AML-193 (cell line): ENCODE measurements at regions not wholly inside any gene's neighbourhood (a gene's known extent, or its start where the extent isn't known, plus 50 kb on each side); places are given as distances from the start of the nearest gene placed in this dataset.

Source experiments
- DNase-seq, 2 experiments: peaks; one replicate each; lab custom pipeline; 2025; lab: John Stamatoyannopoulos, UW

DNA sequence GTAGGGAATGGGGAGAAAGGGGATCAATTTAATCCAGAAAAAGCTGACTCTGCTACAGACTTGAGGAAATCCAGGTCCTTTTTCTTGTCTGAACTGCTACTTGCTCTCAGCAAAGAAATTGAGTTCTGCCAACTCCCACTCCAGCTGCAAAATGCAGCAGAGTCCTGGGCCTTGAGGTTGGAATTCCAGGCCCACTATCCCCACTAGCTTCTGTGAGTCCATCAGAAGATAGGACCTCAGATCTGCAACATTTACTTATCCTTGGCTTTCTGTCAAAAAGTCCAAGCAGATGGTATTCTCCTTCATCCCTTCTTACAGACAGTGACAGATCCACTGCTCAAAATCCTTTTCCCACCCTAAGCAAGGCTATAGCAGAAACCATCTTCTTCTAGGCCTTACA, 219.2 kb downstream of the ARHGAP12 start:
- no peak for DNase-seq

DNA sequence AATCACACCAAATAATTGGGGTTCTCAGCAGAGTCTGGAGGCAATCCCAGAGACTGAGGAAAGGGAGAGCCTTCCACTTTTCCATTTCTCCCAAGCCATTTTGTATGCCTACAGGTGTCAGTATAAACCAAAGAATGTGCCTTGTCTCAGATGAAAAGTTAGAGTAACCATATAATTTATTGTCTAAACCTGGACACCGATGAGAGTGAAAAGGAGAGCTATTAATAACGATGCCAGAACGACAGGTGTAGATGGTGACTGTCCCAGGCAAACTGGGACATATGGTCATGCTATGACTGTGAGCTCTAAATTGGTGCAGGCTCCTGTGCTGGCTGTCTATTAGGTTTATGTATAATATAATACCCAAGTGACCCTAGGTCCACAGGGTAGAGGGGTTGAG, 219.6 kb downstream of the ARHGAP12 start:
- DNase-seq: no peak

DNA sequence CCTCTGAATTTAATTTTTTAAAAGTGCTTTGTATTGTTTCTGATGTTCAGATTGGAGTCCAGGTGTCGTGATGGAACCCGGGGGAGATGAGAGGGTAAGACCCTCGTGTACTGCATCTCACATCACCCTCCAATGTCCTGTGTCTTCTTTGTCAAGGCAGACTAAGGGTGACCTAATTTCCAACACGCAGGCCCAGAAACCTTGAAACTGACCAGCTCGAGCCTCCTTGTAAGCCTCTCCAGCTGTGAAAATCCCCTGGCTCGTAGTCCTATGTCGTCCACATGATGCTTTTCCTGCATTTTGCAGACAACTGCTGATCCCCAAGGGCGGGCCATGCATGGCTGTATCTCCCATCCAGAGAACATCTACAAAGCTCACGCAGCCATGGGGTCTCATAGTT, 220.2 kb downstream of the ARHGAP12 start:
- no peak for DNase-seq

DNA sequence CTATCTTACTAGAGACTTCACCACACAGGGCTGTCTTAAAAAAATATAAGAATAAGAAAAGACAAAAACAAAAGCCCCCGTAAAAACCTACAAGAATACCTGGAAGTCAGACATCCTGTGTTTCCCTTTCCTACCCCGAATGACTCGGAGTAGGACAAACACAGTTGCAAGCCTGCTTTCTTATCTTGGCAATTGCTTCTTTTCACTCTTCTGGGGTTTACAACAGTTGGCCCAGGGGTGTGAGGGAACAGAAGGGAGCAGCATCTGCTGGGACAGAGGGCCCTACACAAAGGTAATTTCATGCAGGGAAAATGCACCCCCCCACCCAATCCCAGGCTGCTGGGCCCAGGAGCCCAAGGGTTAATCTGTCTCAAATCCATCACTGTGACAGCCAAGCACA, 220.6 kb downstream of the ARHGAP12 start:
- DNase-seq: no peak

GRCh38 chr10:31707093-31708039, 221.3 kb downstream of the ARHGAP12 start:
- DNase-seq: peak; percentile 83 to 88

- DNase-seq: no peak
Observed at GRCh38 chr10:31706464-31707092, 222.1 kb downstream of the ARHGAP12 start.

DNA sequence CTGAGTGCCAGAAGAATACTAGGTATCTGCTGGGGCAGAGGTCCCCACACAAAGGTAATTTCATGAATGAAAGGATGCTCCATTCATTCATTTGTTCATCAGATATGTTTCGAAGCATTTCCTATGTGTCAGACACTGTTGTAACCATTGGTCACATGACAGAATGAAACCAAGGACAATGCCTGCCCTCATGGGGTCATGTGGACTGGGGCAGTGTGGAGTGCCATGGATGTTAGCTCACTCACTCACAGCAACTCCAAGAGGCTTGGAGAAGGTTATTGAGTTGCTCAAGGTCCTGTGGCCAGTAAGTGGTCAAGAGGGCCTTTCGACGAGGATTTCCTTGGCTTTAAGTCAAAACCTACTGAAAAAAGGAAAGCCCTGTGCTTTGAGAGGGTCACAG, 223.5 kb downstream of the ARHGAP12 start:
- no peak for DNase-seq

- DNase-seq: no peak
Observed at GRCh38 chr10:31704195-31704594, 224.4 kb downstream of the ARHGAP12 start.

GRCh38 chr10:31702954-31703353, 225.7 kb downstream of the ARHGAP12 start:
- DNase-seq: no peak

GRCh38 chr10:31702005-31702404, 226.6 kb downstream of the ARHGAP12 start:
- no peak for DNase-seq

DNA sequence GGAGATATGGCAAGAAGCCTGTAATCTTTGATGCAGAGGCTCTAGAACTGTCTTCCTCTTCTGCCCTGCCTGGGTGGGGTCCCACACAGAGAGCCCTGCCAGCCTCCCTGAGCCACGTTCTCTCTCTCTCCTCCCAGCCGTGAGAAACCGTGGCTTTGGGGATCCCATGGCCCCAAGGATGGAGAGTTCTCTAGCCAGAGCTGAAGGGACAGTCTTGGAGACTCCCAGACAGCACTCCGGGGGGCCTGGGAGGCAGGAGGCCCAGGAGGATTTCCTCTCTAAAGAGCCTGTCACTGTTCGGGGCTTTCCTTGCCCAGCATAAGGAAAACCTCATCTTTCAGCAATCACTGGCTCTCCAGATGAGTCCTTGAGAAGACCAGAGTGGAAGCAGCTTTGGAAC, 227.1 kb downstream of the ARHGAP12 start:
- no peak for DNase-seq

GRCh38 chr10:31700181-31700611, 228.4 kb downstream of the ARHGAP12 start:
- DNase-seq: no peak

- DNase-seq: no peak
Observed at GRCh38 chr10:31698181-31698830, 230.3 kb downstream of the ARHGAP12 start.

DNA sequence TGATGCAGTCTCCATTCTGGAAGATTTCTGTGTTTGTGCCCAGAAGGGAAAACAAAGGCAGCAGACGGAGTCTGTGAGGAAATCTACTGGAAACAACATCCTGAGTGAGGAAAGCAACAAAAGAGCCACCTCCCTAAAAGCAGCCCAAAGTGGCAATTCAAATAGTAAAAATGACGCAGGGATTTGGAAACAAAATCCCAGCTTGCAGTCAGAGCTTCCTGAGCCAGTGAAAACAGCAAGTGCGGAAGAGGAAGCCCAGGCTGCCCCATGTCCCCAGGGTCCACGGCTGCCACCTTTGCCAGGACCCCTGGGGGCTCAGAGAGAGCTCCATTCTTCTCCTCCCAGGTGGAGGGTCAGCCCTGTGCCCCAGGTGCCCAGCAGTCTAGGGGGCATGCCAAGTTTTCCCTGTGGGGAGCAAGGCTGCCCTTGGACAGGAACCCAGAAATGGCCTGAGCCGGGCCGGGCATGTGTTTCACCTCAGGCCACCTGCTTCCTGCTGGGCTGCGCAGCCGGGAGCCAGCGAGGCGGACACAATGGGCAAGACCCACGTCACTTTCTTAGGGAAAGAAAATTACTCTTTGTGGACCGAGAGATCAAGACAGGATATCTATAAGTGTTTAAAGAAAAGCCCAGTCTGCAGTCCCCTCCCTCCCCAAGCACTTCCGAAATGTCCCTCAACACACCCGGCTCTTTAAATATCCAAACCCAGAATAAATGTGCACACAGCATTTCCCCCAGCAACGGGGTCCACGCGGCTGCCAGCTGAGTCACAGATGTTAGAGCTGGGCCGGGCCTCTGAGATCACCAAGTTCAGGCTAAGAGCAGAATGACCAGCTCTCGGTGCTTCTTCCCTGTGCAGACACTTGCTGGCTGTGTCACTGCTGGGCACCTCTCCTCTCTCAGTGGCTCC, 231.1 kb downstream of the ARHGAP12 start:
- no peak for DNase-seq

DNA sequence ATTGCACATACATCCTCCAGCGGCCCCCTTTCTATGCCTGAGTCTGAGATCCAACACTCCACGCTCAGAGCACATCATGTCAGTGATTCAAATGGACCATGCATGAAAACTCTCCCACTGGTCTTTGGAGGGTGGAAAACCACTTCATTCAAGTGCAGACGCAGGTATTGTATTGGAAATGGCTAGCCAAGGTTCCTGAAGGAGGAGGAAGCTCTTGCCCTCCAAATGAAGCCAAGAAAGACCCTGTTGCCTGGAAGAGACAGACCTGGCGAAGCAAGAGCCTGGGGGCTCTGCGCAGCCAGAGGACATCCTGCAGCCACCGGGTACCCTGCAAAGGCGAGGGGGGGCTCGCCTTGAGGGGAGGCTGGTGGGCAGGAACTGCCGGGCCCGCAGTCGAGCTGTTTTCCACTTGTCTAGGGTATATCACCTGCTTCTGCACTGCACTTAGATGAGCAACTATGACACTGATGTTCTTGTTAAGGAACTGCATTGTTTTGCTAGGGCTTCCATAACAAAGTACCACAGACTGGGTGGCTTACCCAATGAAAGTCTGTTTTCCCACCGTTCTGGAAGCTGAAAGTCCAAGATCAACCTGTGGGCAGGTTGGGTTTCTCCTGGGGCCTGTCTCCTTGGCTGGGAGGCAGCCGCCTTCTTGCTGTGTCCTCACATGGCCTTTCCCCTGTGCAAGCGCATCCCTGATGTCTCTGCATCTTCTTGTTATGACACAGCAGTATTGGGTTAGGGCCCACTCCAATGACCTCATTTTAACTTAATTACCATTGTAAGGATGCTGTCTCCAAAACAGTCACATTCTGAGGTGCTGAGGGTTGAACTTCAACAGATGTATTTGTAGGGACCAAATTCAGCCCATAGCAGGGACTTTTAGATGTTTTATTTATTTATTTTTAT, 233.4 kb downstream of the ARHGAP12 start:
- DNase-seq: no peak

GRCh38 chr10:31694126-31694685, 234.4 kb downstream of the ARHGAP12 start:
- DNase-seq: no peak

- DNase-seq: no peak
Observed at GRCh38 chr10:31693491-31693890, 235.1 kb downstream of the ARHGAP12 start.

DNA sequence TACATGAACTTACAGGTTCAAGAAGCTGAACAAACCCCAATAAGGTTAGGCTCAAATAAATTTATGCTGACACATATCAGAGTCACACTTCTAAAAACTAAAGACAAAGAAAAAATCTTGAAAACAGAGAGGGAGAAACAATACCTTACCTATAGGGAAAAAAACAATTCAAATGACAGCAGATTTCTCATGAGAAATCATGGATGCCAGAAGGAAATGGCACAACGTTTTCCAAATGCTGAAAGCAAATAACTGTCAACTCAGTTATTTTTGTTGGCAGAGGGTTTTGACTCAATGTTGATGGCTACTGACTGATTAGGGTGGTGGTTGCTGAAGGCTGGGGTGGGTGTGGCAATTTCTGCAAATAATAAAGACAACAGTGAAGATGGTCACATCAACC, 239.4 kb downstream of the ARHGAP12 start:
- DNase-seq: no peak

DNA sequence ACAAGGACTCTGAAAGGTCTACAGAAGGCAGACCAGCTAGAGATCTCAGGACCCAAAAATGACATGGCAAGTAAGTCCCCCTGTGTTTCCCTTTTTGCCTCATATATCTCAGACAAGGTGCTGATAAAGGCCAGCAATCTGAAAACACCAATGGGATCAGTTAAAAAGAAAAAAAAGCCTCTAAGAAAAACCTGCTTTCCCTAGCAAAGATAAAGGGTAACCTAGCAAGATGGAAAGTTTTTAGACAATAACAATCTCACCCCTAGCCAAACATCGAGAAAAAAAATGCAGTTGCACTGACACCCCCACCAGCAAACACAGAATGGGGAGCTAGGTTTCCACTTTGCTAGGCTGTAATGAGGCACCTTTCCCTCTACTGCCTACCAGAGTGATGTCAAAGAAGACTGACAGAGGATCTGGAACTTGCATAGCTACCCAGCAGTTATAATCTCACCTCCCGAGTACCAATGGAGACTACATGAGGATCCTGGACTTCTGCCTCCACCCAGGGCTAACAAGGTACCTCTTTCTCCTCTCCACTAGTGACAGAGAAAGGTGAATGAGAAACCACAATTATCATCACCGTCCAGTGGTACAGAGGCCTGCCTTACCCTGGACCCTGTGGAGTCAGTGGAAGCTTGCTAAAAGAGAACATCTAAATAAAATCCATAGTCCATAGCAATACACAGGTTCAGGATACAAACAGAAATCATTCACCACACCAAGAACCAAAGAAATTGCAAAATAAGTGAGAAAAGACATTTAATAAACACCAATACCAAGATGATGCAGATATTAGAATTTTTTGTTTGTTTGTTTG, 240.8 kb downstream of the ARHGAP12 start:
- no peak for DNase-seq
